HCT116 (cell line): ENCODE measurements at regions not wholly inside any gene's neighbourhood (a gene's known extent, or its start where the extent isn't known, plus 50 kb on each side); places are given as distances from the start of the nearest gene placed in this dataset.

ENCODE experiments used
- ATAC-seq: fragments of 200-7000 bp; cut with Tn5 transposase; 2 replicates; pipeline ENCODE4 v1.9.1; 2020; ENCODE audit warnings: mild to moderate bottlenecking, moderate library complexity
- BruUV-seq: library from RNA; stranded (reverse); fragments of 400-500 nt; replicated peaks from 2 replicates; lab custom pipeline; 2021; lab: Mats Ljungman, UMichigan
- CTCF ChIA-PET: fragments of 300-600 bp; sonication (Branson Sonifier 250); formaldehyde crosslinking; loops from one replicate; lab custom pipeline; 2021; ENCODE audit warnings: antibody characterized with exemption; lab: Charles Lee
- POLR2A ChIA-PET: fragments of 300-600, 350-600 bp; sonication (Branson Sonifier 250); formaldehyde crosslinking; loops from one replicate; lab custom pipeline; 2021; ENCODE audit warnings: antibody characterized with exemption; lab: Charles Lee
- RAD21 ChIA-PET, 2 experiments: fragments of 300-600 bp; sonication (Branson Sonifier 250); formaldehyde crosslinking; loops; one replicate each; lab custom pipeline; 2023; ENCODE audit warnings: low total read pairs in 2 of 2; ENCODE audit not compliant: uncharacterized antibody in 2 of 2, unreplicated experiment in 2 of 2, low non-redundant PET in 1 of 2; lab: Charles Lee
- DNase-seq: peaks from one replicate; pipeline ENCODE4 v3.0.0-alpha.2; 2010; ENCODE audit warnings: low read depth, low spot score
- H2AFZ ChIP-seq: fragments of 200-600 bp; shearing (Covaris generic), sonication (generic); 2 replicates; pipeline ENCODE4 v1.6.1; 2017; ENCODE audit warnings: low read depth, mixed run types, mixed read lengths, antibody characterized with exemption, low read length; ENCODE audit not compliant: poor library complexity, severe bottlenecking
- H3K27ac ChIP-seq: 2 replicates; pipeline ENCODE4 v1.5.1; 2012; ENCODE audit warnings: low read depth, low read length
- H3K27me3 ChIP-seq: fragments of 200-600 bp; sonication (generic); 2 replicates; pipeline ENCODE4 v1.6.1; 2016; ENCODE audit warnings: mixed run types, low read length, mixed read lengths; ENCODE audit not compliant: insufficient read depth
- H3K36me3 ChIP-seq, 2 experiments: fragments of 200-500 bp in 1 of 2; fragments of 200-600 bp in 1 of 2; sonication (Bioruptor generic) in 1 of 2; sonication (generic) in 1 of 2; 2 replicates each; pipeline versions ENCODE4 v1.5.1 to v1.6.1; 2014 to 2016; ENCODE audit warnings: low read length in 2 of 2, inconsistent platforms in 1 of 2, mixed read lengths in 1 of 2, mixed run types in 1 of 2; ENCODE audit not compliant: insufficient read depth in 2 of 2, control insufficient read depth in 1 of 2
- H3K4me1 ChIP-seq, 2 experiments: fragments of 200-600 bp in 1 of 2; sonication (generic) in 1 of 2; 2 replicates each; pipeline versions ENCODE4 v1.5.1 to v1.6.1; 2012 to 2017; ENCODE audit warnings: low read length in 2 of 2, inconsistent platforms in 1 of 2, mild to moderate bottlenecking in 1 of 2, mixed read lengths in 1 of 2, mixed run types in 1 of 2, moderate library complexity in 1 of 2; ENCODE audit not compliant: insufficient read depth in 2 of 2, control insufficient read depth in 1 of 2
- H3K4me2 ChIP-seq: fragments of 200-600 bp; sonication (generic); 2 replicates; pipeline ENCODE4 v1.6.1; 2017; ENCODE audit warnings: mixed run types, low read length, mixed read lengths
- H3K4me3 ChIP-seq, 2 experiments: fragments of 200-600 bp in 1 of 2; sonication (generic) in 1 of 2; replicated peaks in 1 of 2; 2 replicates each; pipeline ENCODE4 v1.5.1; 2011 to 2016; ENCODE audit warnings: low read length in 2 of 2, control low read depth in 1 of 2, low read depth in 1 of 2, mild to moderate bottlenecking in 1 of 2, mixed read lengths in 1 of 2, mixed run types in 1 of 2
- H3K79me2 ChIP-seq: fragments of 200-600 bp; sonication (generic); 2 replicates; pipeline ENCODE4 v1.6.1; 2017; ENCODE audit warnings: mild to moderate bottlenecking, mixed run types, low read length, moderate library complexity, mixed read lengths; ENCODE audit not compliant: insufficient read depth
- H3K9ac ChIP-seq: fragments of 200-600 bp; sonication (generic); 2 replicates; pipeline ENCODE4 v1.6.1; 2016; ENCODE audit warnings: low read length, mixed read lengths
- H3K9me2 ChIP-seq: fragments of 200-600 bp; sonication (generic), shearing (Covaris generic); 2 replicates; pipeline ENCODE4 v1.6.1; 2017; ENCODE audit warnings: mixed run types, mild to moderate bottlenecking, moderate library complexity; ENCODE audit not compliant: insufficient read depth
- H3K9me3 ChIP-seq, 2 experiments: fragments of 200-500 bp in 1 of 2; fragments of 200-600 bp in 1 of 2; sonication (Bioruptor generic) in 1 of 2; sonication (generic) in 1 of 2; 2 replicates each; pipeline ENCODE4 v1.6.1; 2014 to 2017; ENCODE audit warnings: low read length in 2 of 2, mixed read lengths in 2 of 2, inconsistent platforms in 1 of 2, low read depth in 1 of 2, mild to moderate bottlenecking in 1 of 2, mixed run types in 1 of 2, moderate library complexity in 1 of 2; ENCODE audit not compliant: control insufficient read depth in 1 of 2, insufficient read depth in 1 of 2
- H4K20me1 ChIP-seq: fragments of 200-600 bp; sonication (generic), shearing (Covaris generic); 2 replicates; pipeline ENCODE4 v1.6.1; 2017; ENCODE audit warnings: mixed run types, mild to moderate bottlenecking, moderate library complexity; ENCODE audit not compliant: insufficient read depth
- CBX3 ChIP-seq: IDR thresholded peaks from 2 replicates; pipeline ENCODE4 v1.6.1; 2012; ENCODE audit warnings: low read depth
- CEBPB ChIP-seq: IDR thresholded peaks from 2 replicates; pipeline ENCODE4 v1.6.1; 2012; ENCODE audit warnings: low read depth
- CTCF ChIP-seq, 3 experiments: fragments of 200-600 bp in 1 of 3; sonication (generic) in 1 of 3; IDR thresholded peaks in 2 of 3; conservative IDR thresholded peaks in 1 of 3; 2 replicates each; pipeline ENCODE4 v1.5.1; 2012 to 2017; ENCODE audit warnings: low read depth in 2 of 3, low read length in 2 of 3, antibody characterized with exemption in 1 of 3, borderline replicate concordance in 1 of 3, control low read depth in 1 of 3, mild to moderate bottlenecking in 1 of 3, mixed read lengths in 1 of 3, mixed run types in 1 of 3, moderate library complexity in 1 of 3; ENCODE audit not compliant: insufficient read depth in 1 of 3
- EGR1 ChIP-seq: IDR thresholded peaks from 2 replicates; pipeline ENCODE4 v1.6.1; 2012; ENCODE audit warnings: low read depth
- ELF1 ChIP-seq: IDR thresholded peaks from 2 replicates; pipeline ENCODE4 v1.6.1; 2012; ENCODE audit warnings: low read depth, borderline replicate concordance
- EZH2phosphoT487 ChIP-seq: fragments of 200-600 bp; IDR thresholded peaks from 2 replicates; pipeline ENCODE4 v1.6.1; 2018; ENCODE audit warnings: antibody characterized with exemption, borderline replicate concordance
- FOSL1 ChIP-seq: IDR thresholded peaks from 2 replicates; pipeline ENCODE4 v1.6.1; 2012; ENCODE audit warnings: low read depth
- JUND ChIP-seq: IDR thresholded peaks from 2 replicates; pipeline ENCODE4 v1.6.1; 2012
- POLR2AphosphoS5 ChIP-seq: IDR thresholded peaks from 2 replicates; pipeline ENCODE4 v1.6.1; 2011; ENCODE audit warnings: mild to moderate bottlenecking, low read depth, low read length, moderate library complexity
- RAD21 ChIP-seq: IDR thresholded peaks from 2 replicates; pipeline ENCODE4 v1.6.1; 2012; ENCODE audit warnings: low read depth, mild to moderate bottlenecking
- SIN3A ChIP-seq: IDR thresholded peaks from 2 replicates; pipeline ENCODE4 v1.6.1; 2012; ENCODE audit warnings: low read depth
- SP1 ChIP-seq: IDR thresholded peaks from 2 replicates; pipeline ENCODE4 v1.6.1; 2012; ENCODE audit warnings: low read depth
- SRF ChIP-seq: IDR thresholded peaks from 2 replicates; pipeline ENCODE4 v1.6.1; 2012; ENCODE audit warnings: low read depth
- TCF7L2 ChIP-seq: IDR thresholded peaks from 2 replicates; pipeline ENCODE4 v1.7.0; 2011; ENCODE audit warnings: borderline replicate concordance, inconsistent platforms; ENCODE audit not compliant: insufficient read depth, insufficient read length; ENCODE audit errors: extremely low read depth
- YY1 ChIP-seq: IDR thresholded peaks from 2 replicates; pipeline ENCODE4 v1.6.1; 2011; ENCODE audit warnings: low read length, low read depth, moderate library complexity, mild to moderate bottlenecking; ENCODE audit not compliant: insufficient replicate concordance; ENCODE audit errors: extremely low read depth
- intact Hi-C: fragments of 100-400 bp; cut with micrococcal nuclease; formaldehyde crosslinking; loops from 2 replicates; pipeline ENCODE4 v1.10.0; 2022
- TF ChIP-seq, protein P1 (sequence below): IDR thresholded peaks from 2 replicates; pipeline ENCODE4 v1.6.1; 2011; ENCODE audit warnings: mild to moderate bottlenecking, low read length, moderate library complexity; ENCODE audit not compliant: insufficient replicate concordance; ENCODE audit errors: extremely low read depth

DNA sequence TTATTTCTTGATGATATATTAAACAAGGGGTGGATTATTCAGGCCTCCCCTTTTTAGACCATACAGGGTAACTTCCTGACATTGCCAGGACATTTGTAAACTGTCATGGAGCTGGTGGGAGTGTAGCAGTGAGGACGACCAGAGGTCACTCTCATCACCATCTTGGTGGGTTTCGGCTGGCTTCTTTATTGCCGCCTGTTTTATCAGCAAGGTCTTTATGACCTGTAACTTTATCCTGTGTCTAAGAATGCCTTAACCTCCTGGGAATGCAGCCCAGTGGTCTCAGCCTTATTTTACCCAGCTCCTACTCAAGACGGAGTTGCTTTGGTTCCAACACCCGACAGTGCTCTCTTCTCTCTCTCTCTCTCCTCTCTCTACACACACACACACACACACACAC lies 221.9 kb downstream of the C16orf95 start:
- Histone ChIP-seq H3K4me1 (no peaks in the 10 kb centered on the region), H2AFZ (no peak overlapping the region), H3K27me3 (peaks cover 30% of the 10 kb centered on the region; the same call in 1 of the 2 replicates), H3K4me3 (no peak overlapping the region), H3K9ac (no peak overlapping the region), H3K4me2 (no peak overlapping the region), H3K79me2 (no peaks in the 10 kb centered on the region), H3K9me3 (no peaks in the 10 kb centered on the region), H3K27ac (no peak overlapping the region), H3K36me3 (no peaks in the 10 kb centered on the region), H4K20me1 (no peaks in the 10 kb centered on the region), H3K9me2 (no peaks in the 10 kb centered on the region)
- intact Hi-C loops, result no loop called here
- ChIA-PET RAD21 (no interaction called here), POLR2A (no interaction called here), CTCF (no interaction called here)
- no peak for ATAC-seq
- DNase-seq, result no peak
- TF ChIP-seq, protein P1, sequence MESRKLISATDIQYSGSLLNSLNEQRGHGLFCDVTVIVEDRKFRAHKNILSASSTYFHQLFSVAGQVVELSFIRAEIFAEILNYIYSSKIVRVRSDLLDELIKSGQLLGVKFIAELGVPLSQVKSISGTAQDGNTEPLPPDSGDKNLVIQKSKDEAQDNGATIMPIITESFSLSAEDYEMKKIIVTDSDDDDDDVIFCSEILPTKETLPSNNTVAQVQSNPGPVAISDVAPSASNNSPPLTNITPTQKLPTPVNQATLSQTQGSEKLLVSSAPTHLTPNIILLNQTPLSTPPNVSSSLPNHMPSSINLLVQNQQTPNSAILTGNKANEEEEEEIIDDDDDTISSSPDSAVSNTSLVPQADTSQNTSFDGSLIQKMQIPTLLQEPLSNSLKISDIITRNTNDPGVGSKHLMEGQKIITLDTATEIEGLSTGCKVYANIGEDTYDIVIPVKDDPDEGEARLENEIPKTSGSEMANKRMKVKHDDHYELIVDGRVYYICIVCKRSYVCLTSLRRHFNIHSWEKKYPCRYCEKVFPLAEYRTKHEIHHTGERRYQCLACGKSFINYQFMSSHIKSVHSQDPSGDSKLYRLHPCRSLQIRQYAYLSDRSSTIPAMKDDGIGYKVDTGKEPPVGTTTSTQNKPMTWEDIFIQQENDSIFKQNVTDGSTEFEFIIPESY, result no peak
- no peak for TF ChIP-seq EGR1
- no peak for TF ChIP-seq YY1
- no peak for TF ChIP-seq RAD21
- TF ChIP-seq ELF1, result no peak
- no peak for TF ChIP-seq POLR2AphosphoS5
- TF ChIP-seq CEBPB, result no peak
- no peak for TF ChIP-seq CBX3
- no TSS peak for BruUV-seq

DNA sequence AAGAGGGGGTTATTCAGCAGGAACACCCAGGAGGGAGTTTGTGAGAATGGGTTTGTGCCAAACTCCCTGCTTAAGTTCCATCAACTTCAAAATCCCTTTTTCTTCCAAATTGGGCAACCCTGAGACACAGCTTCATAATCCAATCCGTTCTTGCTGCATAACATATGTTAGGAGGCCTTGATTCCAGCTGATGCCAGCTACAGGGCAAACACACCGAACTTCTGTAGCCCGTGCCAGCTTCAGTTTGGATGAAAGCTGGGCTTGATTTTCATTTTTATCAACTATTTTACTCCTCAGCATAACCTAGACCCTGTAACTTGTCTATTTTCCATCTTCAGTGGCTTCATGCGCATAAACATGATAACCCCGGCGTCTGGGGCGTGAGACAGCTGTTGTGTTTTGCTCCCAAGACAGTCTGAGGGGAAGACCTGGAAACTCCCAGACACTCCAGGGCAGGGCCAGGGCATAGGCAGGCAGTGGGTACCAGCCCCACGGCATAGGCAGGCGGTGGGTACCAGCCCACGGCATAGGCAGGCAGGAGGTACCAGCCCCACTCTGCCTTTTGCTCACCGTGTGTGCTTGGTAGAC lies 220.4 kb downstream of the C16orf95 start:
- no peak for ATAC-seq
- ChIA-PET POLR2A (no interaction called here), RAD21 (no interaction called here), CTCF (no interaction called here)
- no peak overlapping the region for H3K4me2 ChIP-seq
- no peaks in the 10 kb centered on the region for H3K9me3 ChIP-seq
- no peaks in the 10 kb centered on the region for H3K79me2 ChIP-seq
- H2AFZ ChIP-seq, result no peak overlapping the region
- no peaks in the 10 kb centered on the region for H4K20me1 ChIP-seq
- DNase-seq, result no peak
- H3K4me1 ChIP-seq, result no peaks in the 10 kb centered on the region
- no TSS peak for BruUV-seq
- H3K4me3 ChIP-seq, result no peak overlapping the region
- H3K9me2 ChIP-seq, result no peaks in the 10 kb centered on the region
- no peak overlapping the region for H3K27ac ChIP-seq
- intact Hi-C loops, result no loop called here
- no peak overlapping the region for H3K9ac ChIP-seq
- no peaks in the 10 kb centered on the region for H3K36me3 ChIP-seq
- peaks cover 30% of the 10 kb centered on the region; the same call in 1 of the 2 replicates for H3K27me3 ChIP-seq
- TF ChIP-seq CTCF (IDR thresholded peaks at IDR 0.05 in 2 of 3, conservative IDR thresholded peaks at IDR 0.05 in 1 of 3; ENCODE audit: borderline replicate concordance in 1 of 3, insufficient read depth in 1 of 3, low read depth in 2 of 3, low read length in 2 of 3) (no peak), SP1 (no peak), ELF1 (no peak), EGR1 (no peak), YY1 (no peak), POLR2AphosphoS5 (no peak), EZH2phosphoT487 (no peak), SIN3A (no peak), SRF (no peak), TCF7L2 (no peak), CEBPB (no peak), JUND (no peak), RAD21 (no peak), FOSL1 (no peak)
